IPS-18c (cell line): ENCODE measurements at regions not wholly inside any gene's neighbourhood (a gene's known extent, or its start where the extent isn't known, plus 50 kb on each side); places are given as distances from the start of the nearest gene placed in this dataset.

Experiments
- H3K4me3 ChIP-seq: 2 replicates; pipeline ENCODE4 v1.7.0; 2013; ENCODE audit warnings: low read depth, mild to moderate bottlenecking, low read length, moderate library complexity; ENCODE audit not compliant: insufficient read depth
- H3K9me3 ChIP-seq: one replicate; pipeline ENCODE4 v1.6.1; 2013; ENCODE audit warnings: mild to moderate bottlenecking, low read length, moderate library complexity; ENCODE audit not compliant: control insufficient read depth, insufficient read depth

- no peak overlapping the region for H3K4me3 ChIP-seq
- H3K9me3 ChIP-seq, result no peaks in the 10 kb centered on the region
These were observed 137.3 kb upstream of the FRMD4A start for GRCh38 chr10:14468023-14468441.

DNA sequence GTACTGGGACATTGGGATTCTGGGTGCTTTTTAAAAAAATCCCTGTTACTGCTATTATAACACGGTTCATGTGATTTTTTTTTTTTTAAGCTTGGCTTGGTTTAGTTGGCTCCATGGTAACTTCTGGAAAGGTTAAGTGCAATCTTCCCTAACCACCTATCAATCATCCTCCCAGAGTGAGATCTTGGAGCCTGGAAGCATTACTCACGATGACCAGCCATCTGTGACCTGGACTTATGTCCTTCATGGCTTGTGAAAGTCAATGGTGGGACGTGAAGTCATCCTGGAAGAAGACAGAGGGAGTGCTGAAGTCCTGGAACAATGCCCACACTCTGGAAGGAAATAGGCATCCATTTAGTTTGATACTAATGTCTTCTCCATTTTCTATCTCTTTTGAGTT is 135.5 kb upstream of the FRMD4A start:
- Histone ChIP-seq H3K9me3 (no peaks in the 10 kb centered on the region), H3K4me3 (no peak overlapping the region)

DNA sequence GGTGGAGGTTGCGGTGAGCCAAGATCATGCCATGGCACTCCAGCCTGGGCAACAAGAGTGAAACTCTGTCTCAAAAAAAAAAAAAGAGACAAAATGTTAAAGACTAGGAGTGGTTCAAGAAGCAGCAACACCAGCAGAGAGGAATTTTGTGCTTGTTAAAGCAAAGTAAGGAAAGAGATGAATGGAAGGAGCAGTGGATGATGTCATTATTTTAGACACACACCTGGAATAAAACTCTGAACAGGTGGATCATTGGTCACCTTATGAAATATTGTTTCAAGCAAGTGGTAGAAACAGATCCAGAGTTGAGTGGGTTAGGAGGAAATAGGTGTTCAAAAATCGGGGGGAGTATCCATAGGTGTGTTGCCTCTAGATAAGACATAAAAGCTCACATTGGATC is 129.7 kb upstream of the FRMD4A start:
- Histone ChIP-seq H3K4me3 (no peak overlapping the region), H3K9me3 (peaks cover 7% of the 10 kb centered on the region)

- Histone ChIP-seq H3K9me3 (peaks cover 7% of the 10 kb centered on the region), H3K4me3 (no peak overlapping the region)
These were observed 128.9 kb upstream of the FRMD4A start for GRCh38 chr10:14459665-14460064.

DNA sequence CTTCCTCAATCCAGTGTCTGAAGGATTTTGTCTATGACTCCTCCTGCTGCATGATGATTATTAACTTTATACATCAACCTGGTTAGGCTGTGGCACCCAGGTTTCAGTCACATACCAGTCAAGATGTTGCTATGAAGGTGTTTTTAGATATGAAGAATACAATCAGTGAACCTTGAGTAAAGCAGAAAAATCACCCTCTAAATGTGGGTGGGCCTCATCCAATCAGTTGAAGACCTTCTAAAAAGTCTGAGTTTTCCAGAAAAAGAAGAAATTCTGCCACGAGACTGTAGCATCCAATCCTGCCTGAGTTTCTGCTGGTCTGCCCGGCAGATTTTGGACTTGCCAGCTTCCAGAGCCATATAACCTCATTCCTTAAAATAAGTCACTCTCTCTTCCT is 126.1 kb upstream of the FRMD4A start:
- Histone ChIP-seq H3K4me3 (no peak overlapping the region), H3K9me3 (peaks cover 7% of the 10 kb centered on the region)

- Histone ChIP-seq H3K4me3 (no peak overlapping the region), H3K9me3 (peaks cover 7% of the 10 kb centered on the region)
These were observed 125.6 kb upstream of the FRMD4A start for GRCh38 chr10:14456218-14456869.

- Histone ChIP-seq H3K9me3 (peaks cover 7% of the 10 kb centered on the region), H3K4me3 (no peak overlapping the region)
These were observed 123.9 kb upstream of the FRMD4A start for GRCh38 chr10:14454629-14455028.

DNA sequence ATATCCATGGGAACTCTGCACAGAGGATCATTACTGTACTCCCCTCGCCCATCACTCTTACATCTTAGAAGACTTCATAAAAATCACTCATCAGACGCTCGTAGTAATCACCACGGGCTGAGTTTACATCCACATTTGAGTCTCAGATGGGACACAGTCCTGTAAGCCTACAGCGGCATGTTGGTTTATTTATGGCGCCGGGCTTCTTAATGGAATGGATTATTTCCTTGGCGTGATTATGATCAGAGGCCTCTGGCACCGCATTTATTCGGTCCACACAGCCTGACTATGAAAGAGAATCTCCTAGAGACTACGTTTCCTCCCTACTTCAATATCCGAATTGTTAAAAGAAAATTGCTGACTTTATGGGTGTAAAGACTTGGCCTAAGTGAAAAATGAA is 123.5 kb upstream of the FRMD4A start:
- Histone ChIP-seq H3K4me3 (no peak overlapping the region), H3K9me3 (peaks cover 6% of the 10 kb centered on the region)

DNA sequence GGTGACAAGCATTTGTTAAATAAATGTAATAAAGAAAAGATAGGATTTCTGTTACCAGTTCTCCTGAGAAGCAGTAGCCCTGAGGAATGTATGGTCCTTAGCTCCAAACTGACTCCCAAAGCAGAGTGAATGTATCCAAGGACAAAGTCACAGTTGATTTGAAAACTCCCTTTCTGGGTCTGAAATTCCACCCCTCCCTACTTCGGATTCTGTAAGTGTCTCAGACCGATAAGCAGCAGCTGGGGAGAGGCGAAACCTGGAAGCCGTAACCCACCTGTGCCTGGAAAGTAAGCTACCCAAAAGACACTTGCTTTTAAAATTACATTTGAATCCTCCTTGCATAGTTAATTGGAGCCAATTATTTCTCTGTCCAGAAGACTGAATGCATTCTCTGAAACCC is 122.9 kb upstream of the FRMD4A start:
- Histone ChIP-seq H3K4me3 (no peak overlapping the region), H3K9me3 (peaks cover 2% of the 10 kb centered on the region)

GRCh38 chr10:14451341-14451740 is 120.6 kb upstream of the FRMD4A start:
- Histone ChIP-seq H3K4me3 (no peak overlapping the region), H3K9me3 (no peaks in the 10 kb centered on the region)

DNA sequence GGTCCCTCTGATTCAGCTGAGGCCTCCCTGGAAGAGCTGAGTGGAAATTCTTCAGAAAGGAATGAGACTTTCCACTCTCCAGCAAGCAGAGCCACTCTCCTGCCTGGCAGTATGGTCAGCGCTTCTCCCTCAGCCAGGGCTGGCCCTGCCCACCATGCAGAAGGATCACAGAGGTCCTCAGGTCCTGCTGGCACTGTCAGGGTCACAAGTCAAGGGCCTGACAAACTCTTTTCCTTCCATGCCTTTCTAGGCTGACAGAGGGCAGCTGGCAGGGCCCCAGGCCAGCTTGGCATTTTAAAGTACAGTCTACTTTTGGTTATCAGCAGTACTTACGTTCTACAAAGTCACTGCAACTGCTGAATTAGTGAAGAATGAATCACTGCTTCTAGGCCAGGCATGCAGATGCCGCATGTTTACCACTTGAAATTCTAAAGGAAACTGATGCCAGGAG is 119.3 kb upstream of the FRMD4A start:
- Histone ChIP-seq H3K4me3 (no peak overlapping the region), H3K9me3 (no peaks in the 10 kb centered on the region)

GRCh38 chr10:14449293-14449815 is 118.6 kb upstream of the FRMD4A start:
- Histone ChIP-seq H3K4me3 (no peak overlapping the region), H3K9me3 (no peaks in the 10 kb centered on the region)

- no peaks in the 10 kb centered on the region for H3K9me3 ChIP-seq
- no peak overlapping the region for H3K4me3 ChIP-seq
These were observed 117.7 kb upstream of the FRMD4A start for GRCh38 chr10:14448197-14448990.

DNA sequence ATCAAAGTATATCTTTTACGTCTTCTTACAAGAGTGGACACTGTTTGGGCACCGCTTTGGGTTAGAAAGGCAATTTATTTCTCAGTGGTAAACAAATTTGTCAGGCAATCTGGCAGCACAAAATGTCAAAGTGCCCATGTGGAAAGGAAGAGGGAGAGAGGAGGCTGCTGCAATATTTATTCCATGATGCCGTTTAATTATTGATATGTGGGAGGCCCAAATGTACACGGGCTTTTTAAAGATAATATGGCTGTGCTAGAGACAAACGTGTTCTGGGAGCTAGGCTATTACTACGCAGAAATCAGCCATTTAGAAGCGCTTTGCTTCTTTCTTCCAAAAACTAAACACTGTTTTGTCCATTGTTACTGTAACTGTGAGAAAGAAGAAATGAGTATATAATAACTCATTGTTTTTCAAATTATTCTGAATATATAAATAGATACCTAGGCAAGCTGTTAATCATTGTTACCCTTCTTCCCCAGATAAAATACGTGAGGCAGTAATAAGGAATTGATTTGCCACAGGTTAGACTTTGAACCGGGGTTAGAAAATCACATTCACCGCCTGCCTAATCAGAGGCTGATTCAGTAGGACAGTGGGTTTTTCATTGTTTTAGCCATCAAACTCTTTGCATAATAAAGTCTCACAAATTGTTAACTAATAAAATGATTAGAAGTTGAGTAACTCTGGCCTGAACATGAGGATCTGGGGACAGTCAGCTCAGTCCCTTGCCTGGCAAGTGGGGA is 116.5 kb upstream of the FRMD4A start:
- Histone ChIP-seq H3K9me3 (no peaks in the 10 kb centered on the region), H3K4me3 (no peak overlapping the region)

DNA sequence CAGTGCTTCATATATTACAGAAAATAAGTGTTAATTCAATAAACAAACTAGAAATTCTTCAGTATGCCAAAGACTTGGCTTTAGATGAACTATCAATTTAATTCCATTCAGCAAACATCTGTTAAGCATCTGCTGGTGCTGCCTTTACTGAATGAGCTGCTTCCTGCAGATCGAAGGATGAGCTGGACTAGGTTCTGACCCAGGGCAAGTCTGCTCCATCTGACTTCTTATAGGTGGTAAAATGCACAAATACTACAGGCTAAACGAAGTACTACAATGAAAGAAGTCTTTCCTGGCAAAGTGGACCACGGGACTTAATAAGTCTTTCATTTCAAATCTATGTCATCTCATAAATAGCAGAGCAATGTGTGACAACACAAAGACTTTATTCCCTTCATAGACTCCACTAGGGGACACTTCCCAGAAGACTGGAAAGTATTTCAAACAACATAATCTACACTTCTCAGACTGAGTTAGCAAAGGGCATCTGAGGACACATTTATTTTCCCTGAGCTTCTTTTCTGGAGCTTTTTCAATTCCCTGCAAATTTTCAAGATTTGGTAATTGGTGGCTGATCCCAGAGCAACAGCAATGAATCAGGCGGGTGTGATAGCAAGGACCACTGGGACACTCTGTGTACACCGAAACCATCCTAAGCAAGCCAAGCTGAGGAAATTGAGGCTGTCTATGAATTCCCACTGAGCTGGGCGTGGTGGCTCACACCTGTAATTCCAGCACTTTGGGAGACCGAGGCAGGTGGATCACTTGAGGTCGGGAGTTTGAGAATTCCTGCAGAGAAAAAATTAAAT is 108.9 kb upstream of the FRMD4A start:
- no peaks in the 10 kb centered on the region for H3K9me3 ChIP-seq
- H3K4me3 ChIP-seq, result no peak overlapping the region

DNA sequence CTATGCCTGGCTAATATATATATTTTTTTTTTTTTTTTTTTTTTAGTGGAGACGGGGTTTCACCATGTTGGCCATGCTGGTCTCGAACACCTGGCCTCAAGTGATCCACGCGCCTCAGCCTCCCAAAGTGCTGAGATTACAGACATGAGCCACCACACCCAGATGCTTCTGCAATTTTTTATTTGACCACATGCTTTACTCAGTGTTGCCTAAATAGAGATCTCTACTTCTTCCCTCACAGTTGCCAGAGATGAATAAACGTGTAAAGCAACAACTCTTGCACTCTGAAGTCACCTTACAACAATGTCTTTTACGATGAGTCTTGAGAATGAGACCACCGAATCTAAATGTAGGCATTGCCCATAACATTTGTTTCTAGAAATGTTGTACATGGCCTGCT is 107.9 kb upstream of the FRMD4A start:
- Histone ChIP-seq H3K9me3 (no peaks in the 10 kb centered on the region), H3K4me3 (no peak overlapping the region)

DNA sequence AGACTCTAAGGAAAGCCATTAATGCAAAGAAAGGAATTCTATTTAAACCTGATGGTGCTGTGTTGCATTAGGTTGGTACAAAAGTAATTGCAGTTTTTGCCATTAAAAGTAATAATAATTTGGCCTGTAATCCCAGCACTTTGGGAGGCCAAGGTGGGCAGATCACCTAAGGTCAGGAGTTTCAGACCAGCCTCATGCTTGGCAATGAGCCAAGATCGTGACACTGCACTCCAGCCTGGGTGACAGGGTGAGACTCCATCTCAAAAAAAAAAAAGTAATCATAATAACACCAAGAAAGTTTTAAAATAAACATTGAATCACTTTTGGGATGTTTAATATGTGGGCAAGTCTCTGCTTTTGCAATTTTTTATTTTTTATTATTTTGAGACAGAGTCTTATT is 107.3 kb upstream of the FRMD4A start:
- no peaks in the 10 kb centered on the region for H3K9me3 ChIP-seq
- no peak overlapping the region for H3K4me3 ChIP-seq
